ENCODE measurements at regions not wholly inside any gene's neighbourhood (a gene's known extent, or its start where the extent isn't known, plus 50 kb on each side); places are given as distances from the start of the nearest gene placed in this dataset.

DNA sequence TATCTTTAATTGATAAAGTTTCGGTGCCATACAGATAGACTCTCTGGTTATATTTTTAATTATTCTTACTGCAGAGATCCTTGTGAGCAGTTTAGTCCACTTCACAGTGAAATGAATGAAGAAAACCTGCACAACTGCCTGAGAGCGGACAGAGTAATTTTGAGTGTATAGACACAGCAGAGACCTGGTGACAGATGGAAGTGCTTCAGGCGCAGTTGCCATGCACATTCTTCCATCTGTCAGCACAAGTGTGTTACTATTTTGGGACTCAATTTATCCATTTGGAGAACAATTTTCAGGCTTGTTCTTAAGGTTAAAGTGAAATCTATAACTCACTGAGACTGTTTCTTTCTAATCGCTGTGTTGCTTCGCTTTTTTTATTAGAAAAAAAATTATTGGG lies 147.8 kb upstream of the SPHKAP start:
- no peak for DNase-seq (ENCODE audit: low read depth)

DNA sequence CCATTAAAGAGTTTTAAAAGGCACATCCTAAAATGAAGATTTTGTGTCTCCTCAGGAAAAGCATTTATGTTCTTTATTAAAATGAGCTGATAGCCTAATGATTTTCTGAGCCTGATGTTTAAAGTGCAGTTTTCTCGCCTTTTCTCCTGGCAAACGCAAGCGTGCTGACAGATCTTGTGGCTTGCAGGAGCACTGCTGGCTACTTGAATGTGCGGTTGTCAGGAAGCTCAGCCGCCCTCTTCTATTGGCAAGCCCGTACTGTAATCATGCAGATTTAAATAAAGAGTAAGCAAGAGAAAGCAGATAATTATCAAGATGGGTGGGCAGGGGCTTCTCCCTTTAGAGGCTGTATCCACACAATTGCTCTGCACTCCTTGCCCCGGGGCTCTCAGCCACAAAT lies 139.5 kb upstream of the SPHKAP start:
- no peak for DNase-seq (ENCODE audit: low read depth)

DNA sequence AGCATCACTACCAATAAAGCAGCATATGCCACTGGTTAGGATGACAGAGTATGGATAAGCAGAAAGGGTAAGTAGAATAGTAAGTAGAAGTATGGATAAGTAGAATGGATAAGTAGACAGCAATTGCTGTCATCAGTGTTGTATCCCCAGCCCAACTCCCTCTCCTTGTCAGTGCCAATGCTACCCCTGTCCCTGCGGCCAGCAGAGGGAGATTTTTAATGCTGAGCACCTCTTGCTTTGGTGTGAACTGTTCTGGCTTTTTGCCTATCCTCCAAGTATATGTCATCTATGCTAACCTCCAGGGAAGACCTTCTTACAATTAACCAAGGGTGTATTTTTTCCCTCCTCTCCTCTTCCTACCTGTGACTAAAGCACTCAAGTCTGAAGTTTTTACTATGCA lies 136.7 kb upstream of the SPHKAP start:
- peak; percentile 30 for DNase-seq (ENCODE audit: low read depth)

DNA sequence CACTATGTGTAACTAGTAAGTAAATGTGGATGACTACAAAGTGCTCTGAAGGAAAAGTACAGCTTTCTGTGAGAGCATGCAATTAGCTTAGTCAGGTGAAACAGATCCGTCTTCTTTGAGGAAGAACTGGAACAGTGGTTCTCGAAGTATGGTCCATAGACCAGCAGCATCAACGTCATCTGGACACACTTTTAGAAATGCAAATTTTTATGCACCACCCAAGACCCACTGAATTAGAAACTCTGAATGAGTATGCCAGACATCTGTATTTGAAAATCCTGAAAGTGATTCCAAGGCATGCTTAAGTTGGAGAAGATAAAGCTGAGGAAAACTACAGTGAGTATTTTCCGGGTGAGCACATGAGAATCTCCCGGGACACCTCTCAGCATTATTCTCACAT lies 130.7 kb upstream of the SPHKAP start:
- DNase-seq (ENCODE audit: low read depth): no peak

DNA sequence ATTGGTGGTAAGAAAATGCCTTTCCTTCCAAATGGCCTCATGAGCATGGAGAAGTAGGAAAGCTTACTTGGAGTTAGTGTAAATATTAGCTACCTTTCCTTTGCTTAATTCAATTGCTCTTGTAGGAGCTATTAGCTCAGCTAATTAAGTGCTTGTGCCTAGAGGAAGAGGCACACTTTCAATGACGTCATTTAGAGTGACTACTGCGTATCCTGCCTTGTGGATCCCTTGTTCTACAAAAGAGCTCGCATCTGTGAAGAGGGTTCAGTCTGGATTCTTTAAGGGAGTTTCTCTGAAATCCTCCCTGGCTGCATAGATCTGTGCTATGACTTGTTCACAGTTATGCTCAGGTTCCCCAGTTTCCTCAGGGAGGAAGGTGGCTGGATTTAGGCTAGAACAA lies 122.5 kb upstream of the SPHKAP start:
- DNase-seq (ENCODE audit: low read depth): no peak

DNA sequence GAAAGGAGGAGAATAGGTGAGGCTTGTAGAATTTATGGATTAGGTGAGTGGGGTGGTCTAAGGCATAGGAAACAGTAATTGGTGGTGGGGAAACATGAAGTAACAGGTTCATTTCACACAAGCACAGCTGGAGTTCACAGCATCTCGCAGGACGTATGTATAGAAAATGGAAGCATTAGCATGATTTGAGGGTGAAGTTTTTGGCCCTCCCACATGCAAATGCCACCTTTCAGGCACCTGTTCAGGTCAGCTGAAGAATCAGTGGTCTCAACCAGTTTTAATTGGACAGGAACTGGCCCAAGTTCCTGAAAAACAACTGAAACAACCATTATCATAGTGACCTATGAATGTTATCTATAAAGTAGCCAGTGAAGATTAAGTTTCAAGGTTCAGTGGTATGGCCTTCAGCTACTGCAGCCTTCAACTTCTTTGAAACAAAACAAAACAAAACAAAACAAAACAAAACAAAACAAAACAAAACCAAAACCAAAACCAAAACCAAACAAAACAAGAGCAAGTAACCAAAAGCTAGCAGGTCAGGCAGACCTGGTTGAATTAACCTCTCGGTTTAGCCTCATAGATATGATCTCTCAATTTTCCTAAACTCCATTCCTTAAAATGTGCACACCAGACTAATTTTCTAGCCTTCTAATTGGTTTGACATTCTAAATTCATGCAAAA lies 102.1 kb upstream of the SPHKAP start:
- DNase-seq (ENCODE audit: low read depth): no peak

DNA sequence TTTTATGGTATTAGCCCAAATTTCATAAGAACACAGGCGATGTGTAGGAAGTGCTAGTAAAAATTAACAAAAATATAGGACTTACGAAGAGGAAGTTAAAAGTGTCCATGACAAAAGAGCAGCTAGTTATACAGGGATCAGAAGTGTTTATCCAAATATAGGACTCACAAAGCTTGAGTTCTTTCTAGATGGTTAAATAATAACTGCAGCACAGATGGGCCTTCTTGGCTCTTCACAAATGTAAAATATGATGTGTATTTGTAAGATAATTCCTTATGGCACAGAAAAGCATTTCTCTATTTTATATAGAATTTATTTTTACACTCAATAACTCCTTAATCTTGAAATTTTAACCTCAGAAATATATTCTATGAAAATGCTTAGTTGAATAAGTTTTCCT lies 100.9 kb upstream of the SPHKAP start:
- no peak for DNase-seq (ENCODE audit: low read depth)

DNA sequence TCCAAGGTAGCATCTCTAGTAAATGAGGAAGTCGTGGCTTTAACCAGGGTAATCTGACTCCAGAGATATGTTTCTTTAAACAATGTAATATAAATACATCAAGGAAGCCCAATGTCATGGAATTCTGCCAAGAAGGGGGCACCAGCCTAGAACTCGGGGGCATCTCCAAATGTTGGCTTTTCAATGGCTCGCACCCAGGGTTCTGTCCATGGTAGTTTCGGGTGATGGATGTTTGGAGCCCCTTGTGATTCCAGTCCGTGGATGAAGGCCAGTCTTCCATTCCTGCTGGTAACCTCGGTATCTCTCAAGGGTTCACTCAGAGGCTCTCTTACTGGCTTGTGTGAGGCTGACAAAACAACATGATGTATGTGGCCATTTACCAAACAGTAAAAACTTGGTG lies 91.7 kb upstream of the SPHKAP start:
- DNase-seq (ENCODE audit: low read depth): no peak

DNA sequence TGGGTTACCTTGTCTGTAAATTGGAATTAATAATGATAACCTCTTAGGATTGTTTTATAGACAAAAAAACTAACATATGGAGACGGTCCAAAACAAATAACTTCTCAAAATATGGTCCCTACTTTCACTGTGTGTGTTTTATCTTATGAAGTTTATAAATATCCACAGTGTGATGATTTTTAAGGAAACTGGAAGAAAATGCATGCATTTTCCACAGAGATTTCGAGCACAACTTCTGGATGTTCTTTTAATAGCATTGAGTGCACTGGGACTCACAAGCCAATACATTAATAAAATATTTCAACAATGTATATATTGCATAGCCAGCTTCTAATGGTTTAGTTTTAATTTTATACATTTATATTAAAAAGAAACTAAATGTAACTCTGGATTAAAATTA lies 87.9 kb upstream of the SPHKAP start:
- no peak for DNase-seq (ENCODE audit: low read depth)

DNA sequence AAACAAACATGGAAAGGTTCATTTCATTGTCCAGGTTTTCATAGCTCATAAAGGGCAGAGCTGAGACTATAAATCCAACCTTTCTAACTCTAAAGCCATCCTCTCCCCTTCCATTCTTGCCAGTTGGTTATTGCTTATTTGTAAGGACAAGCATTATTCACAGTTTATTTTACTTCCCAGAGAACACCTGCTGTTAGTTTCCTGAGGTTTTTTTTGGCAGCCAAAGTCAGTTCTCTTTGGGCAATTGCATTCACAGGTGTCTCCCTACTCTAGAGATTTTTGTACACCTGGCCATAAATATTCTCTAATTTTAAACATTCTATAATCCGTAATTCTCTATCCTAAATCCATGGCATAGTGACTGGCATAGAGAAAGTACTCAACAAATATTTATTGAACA lies 87.3 kb upstream of the SPHKAP start:
- no peak for DNase-seq (ENCODE audit: low read depth)

DNA sequence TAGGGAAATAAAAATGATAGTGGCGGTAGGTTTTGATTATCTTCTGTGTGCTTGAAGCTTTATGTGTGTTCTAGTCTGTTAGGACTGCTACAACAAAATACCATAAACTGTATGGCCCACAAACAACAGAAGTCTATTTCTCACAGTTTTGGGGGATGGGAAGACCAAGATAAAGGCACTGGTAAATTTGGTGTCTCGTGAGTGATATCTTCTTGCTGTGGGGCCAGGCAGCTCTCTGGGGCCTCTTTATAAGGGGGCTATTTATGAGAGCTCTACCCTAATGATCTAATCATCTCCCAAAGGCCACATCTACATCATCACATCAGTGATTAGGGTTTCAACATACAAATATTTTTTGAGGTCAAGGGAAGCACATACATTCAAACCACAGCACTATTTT lies 86.8 kb upstream of the SPHKAP start:
- no peak for DNase-seq (ENCODE audit: low read depth)

DNA sequence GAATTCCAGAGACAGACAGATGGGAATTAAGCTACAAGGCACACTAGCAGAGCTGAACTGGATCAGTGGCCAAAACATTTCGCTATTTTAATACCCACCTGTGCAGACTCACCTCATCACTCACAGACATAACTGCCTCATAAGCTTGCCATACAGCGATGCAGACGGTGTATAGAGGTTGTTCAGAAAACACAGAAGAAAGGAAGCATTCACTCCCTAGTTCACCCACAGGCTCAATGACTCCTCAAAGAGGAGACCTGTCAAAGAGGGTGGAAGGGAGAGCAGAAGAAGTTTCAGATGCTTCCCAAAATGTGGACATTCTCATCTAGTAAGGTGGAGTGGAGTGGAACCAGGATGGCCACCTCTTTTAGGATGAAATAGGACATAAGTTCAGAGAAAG lies 81.7 kb upstream of the SPHKAP start:
- DNase-seq (ENCODE audit: low read depth): no peak

DNA sequence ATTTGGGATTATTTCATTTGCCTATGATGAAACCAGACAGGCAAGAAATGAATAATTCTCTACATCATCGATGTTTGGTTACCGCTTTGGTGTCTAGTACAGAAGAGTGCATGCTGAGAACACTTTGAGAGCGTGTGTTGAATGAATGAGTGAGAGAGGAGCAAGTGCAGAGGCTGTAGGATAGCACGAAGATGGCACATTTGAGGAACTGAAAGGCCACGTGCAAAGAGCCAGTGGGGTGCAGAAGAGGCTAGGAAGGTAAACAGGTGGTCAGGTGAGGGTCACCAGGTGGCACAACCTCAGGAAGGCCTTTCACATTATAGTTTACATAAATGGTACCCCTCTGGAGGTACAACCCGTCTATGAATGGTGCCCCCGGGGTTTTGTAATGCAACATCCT lies 80.1 kb upstream of the SPHKAP start:
- no peak for DNase-seq (ENCODE audit: low read depth)

DNA sequence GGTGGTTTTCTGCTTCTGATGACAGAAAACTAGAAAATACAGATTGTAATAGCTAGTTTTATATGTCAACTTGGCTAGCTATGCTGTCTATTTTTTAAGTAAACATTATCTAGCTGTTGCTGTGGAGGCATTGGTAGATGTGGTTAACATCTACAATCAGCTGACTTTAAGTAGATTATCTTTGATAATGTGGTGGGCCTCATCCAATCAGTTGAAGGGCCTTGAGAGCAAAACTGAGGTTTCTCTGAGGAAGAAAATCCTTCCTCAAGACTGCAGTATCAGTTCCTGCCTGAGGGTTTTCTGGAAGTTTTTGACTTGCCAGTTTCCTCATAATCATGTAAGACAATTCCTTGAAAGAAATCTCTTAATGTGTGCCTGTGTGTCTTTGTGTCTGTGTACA lies 75.9 kb upstream of the SPHKAP start:
- no peak for DNase-seq (ENCODE audit: low read depth)

DNA sequence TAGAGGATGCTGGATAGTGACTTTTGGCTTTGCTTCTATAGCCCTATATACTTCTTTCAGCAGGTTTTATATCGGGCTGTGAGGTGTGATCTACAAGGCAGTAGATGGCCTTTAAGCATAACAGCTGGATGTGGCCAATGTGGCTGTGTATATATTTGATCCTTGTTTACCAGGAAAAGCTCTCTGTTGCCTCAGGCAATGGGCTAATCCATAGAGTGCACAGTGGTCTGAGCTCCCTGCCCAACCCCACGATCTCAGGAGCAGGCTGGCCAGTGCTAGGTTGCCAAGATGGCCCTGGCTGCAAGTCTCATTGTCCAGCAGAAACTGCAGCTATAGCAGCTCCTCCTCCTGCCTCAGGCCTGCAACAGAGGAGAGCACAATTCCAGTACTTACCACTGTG lies 72.3 kb upstream of the SPHKAP start:
- DNase-seq (ENCODE audit: low read depth): no peak

DNA sequence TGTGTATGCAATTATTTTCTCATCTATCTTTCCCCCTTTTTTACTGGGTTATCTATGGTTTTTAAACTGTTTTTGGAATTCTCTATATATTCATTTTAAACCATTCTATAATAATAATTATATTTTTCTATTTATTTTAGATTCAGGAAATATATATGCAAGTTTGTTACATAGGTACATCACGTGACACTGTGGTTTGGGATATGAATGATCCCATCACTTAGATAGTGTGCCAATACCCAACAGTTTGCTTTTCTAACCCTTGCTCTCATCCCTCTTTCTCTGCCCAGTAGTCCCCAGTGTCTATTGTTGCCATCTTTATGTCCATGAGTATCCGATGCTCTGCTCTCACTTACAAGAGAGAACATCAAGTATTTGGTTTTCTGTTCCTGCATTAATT lies 65.8 kb upstream of the SPHKAP start:
- no peak for DNase-seq (ENCODE audit: low read depth)

DNA sequence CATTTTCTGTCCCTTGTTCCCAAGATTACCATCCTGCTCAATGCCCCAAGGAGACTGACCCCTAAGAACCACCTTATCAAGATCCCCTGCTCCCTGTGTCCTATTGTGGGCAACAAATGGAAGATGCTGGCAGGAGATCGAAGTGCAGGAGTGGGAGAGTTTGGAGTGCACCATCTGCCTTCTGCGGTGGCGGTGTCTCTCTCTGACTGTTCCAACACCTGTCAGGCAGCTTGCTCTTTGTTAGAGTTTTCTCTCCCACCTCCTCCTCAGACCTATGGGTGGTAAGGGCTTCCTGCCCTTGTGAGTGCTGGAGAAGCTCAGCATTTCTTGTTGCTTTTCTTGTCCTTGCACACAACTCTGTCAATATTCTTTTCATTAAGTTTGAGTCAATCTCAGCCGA lies 64.1 kb upstream of the SPHKAP start:
- DNase-seq (ENCODE audit: low read depth): no peak

DNA sequence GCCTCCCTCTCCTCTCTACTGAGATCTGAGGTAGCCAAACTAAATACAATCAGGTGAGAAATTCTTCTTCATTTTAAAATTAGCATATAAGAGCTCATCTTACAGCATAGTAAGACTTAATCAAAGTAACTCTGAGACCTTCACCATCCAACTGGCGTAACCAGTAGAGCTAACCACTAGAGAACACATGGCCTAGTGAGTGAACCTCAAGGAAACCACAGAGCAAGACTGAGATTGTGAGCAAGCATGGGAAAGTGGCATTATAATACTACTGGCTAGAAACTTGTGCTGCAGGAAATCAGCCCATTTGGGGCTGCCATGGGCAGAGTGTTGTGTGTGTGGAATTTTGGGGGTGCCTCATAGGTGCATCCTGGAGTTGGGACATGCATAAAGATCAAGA lies 61.1 kb upstream of the SPHKAP start:
- DNase-seq (ENCODE audit: low read depth): no peak

DNA sequence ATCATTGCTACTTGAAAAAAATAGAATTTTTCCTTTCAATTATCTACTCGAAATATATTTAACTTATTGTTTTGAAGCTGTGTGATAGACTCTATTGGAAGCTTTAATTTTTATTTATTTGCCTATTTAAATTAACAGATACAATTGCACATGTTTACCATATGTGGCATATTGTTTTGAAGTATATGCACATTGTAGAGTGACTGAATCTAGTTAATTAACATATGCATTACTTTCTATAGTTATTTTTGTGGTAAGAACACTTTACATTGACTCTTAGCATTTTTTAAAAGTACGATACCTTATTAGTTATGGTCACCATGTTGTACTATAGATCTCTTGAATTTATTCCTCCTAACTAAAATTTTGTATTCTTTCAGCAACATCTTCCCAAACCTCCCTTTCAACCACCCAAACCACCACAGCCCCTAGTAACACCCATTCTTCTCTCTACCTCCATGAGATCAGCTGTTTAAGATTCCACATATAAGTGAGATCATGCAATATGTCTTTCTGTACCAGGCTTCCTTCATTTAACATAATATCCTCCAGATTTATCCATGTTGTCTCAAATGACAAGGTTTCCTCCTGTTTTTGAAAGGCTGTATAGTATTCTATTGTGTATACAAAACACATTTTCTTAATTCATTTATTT lies 58.5 kb upstream of the SPHKAP start:
- no peak for DNase-seq (ENCODE audit: low read depth)

DNA sequence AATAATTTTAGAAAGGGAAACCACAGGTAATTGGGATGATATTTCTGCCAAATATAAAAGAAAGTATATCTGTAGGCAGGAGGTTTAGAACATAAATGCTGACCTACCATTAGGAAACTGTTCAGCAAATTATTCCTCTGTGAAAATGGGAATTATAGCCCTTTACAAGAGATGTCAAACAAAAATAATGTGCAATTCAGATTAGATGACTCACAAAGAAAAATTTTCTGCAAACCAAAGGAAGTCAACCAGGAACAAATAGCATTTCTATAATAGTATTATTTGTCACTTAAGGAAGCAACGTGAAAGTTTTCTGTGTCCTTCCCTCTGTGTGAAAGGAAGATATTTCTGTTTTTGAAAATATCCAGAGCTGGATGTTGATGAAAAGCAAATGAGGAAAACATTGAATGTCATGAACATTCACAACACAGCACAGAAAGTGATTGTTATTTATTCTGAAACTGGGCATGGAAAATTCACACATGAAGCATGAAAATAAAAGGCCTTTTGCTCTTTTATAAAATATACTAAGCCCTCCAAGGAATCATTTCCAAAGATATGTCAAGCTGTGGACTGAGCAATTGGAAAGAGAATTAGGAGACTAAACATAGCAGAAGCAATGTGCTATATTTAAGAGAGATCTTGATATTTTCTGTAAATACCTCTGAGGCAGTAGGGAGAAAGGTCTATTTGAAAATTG lies 57.9 kb upstream of the SPHKAP start:
- no peak for DNase-seq (ENCODE audit: low read depth)

Data from HS-5 (cell line).